HG03196 (cell line): ENCODE measurements at regions not wholly inside any gene's neighbourhood (a gene's known extent, or its start where the extent isn't known, plus 50 kb on each side); places are given as distances from the start of the nearest gene placed in this dataset.
"Not testable (repeated sequence)": the region's sequence is repeated elsewhere in the genome, so short reads cannot be mapped to it uniquely, and the experiment has no call there.

Experiments
- ATAC-seq: cut with Tn5 transposase; IDR thresholded peaks from one replicate; pipeline ENCODE4 v1.9.1; 2021; ENCODE audit not compliant: unreplicated experiment

DNA sequence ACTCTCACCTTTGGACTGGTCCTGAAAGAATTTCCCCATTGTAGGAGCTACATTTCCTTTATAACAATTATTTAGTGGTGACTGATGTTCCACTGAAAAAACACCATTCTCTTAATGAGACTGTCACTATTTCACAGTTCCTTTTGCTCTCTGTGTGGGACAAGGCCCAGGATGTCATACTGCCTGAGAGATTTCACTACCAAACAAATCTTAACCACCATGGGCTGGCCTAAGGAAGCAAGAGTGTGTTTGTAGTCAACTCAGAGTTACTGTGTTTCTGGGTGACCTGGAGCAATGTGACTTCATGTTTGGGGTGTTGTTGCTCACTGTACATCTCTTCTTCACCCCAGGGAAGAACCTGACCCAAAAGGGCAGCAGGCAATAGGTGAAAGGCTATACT, 50.1 kb upstream of the ZNF608 start:
- ATAC-seq = no peak

DNA sequence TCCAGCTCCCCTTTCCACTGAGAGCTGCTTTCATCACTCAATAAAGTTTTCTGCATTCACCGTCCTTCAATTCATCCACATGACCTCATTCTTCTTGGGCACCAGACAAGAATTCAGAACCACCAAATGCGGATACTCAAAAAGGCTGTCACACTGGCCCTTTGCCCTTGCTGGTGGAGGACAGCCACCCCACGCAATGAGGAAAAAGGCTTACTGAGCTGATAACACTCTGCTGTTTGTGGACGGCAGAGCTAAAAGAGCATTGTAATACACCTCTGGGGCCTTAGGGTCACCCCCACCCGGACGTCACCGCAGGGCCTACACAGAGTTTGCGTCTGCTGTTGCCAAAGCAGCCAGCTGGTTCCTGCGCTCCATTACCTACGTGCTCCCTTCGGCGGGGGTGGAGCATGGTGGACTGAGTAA, 51.2 kb upstream of the ZNF608 start:
- no peak for ATAC-seq

DNA sequence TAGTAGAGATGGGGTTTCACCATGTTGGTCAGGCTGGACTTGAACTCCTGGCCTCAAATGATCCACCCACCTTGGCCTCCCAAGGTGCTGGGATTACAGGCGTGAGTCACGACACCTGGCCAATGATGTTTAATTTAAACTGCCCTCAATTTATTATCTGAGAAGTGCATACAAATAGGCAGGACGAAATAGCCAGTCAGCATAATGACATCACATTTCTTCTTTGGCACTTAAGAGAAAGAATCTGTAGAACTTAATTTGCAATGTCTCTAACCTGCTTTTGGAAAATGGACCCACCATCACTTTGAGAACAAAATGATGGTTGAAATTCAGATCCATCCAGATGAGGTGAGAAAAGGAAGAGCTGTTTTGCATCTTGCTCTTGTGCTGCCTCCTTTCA, 52.5 kb upstream of the ZNF608 start:
- no peak for ATAC-seq

DNA sequence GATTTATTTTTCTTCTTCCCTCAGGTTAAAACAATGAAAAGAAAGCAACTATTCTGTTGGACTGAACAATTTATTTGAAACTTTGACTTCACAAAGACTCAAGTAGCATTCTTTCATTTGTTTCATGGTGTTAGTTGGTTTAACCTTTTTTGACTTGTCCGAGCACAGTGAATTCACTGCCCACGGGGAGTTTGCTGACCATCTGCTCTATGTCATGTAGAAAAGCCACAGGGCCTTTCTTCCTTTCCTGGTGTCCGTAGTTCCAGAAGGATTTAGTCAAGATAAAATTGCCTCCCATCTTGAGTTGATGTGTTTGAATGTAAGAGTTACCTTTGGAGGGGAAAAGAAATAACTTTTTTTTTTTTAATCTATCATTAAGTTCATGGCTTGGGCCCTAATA, 55.1 kb upstream of the ZNF608 start:
- ATAC-seq = no peak

DNA sequence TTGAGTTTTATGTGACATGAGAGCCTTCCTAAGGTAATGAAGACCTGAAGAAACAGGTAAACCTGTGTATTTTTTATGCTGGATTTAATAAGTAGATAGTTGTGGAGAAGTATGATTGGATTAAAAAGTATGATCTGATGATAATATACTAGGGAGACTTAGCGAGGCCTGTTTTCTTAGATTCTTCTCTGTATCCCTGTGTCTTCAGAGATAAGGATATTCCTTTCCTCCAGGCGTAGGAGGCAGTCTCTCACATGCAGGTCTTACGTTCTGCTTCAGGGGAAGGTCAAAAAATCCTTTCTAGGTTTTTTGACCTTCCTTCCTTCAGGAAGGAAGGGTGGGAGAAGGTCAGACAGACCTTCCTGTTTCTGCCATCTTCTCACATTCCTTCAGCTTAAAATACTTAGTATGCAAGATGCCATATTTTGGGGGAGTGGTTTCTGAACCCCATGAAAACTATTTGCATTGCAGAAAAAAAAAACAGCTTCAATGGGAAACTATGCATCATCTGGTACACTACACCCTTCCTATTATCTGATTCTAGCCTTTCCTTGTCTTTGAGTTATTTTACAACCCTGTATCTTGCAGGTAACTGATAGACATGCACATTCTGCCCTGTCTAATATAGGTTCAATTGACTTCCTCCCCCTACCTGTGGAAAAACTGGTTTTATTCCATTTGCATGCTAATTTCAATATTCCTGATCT, 57.3 kb upstream of the ZNF608 start:
- no peak for ATAC-seq

DNA sequence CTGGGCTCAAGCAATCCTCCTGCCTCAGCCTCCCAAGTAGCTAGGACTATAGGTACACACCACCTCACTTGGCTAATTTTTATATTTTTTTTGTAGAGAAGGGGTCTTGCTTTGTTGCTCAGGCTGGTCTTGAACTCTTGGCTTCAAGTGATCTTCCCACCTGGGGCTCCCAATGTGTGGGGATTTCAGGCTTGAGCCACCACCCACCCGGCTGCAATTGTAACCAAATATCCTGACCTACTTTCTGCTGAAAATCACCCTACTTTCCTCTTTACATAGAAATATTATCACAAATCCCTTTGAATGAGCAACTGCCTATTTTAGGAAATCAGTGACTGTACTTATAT, 59.6 kb upstream of the ZNF608 start:
- no peak for ATAC-seq

DNA sequence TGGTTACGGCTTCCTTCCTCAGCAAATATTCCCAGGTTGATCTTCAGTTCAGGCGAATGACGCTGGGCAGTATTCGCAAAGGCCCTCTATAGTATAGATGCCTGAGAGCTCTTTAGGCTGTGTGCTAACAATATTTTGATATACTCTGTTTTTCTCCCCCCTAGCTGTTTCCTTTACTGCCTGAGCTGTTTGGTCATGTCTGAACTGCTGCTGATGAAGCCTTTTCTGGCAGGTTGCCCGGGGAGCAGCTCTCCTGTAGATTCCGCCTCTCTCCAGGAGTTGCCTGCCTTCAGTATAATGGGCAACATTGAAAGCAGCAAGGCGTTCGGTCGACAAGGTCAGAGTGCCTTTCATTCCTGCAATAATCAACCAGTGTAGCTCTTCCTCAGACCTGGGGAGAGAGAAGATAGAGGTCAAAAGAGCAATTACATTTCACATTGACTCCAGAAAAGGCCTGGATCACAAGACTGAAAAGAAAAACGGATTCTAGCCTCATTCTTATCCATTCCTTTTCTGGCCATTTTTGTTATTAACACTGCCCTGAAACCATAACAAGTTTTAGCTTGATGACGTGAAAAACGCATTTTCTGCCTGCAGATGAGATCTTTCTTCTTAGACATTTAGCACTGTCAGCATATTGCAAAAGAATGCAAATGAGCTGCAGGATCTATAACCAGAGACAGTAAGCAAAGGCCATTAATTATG, 60.1 kb upstream of the ZNF608 start:
- no peak for ATAC-seq

DNA sequence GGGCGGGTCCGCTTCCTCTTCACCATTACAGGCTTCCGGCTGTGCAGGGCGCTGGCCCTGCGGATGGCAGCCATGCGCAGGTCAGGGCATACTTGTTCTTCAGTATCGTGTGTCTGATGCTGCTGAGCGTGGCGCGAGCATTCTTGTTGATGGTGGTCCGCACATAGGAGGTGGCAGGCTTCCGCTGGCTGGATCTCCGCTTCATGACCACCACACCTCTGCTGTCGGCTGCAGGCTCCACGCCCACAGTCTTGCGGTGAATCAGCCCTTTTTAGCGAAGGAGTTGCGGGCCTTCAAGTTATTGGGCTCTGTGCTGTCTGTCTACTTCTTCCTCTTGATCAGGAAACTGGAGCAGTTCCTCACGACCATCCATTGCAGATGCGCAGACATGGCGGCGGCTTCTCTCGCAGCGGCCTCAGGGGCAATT, 62.4 kb upstream of the ZNF608 start:
- ATAC-seq = no peak

DNA sequence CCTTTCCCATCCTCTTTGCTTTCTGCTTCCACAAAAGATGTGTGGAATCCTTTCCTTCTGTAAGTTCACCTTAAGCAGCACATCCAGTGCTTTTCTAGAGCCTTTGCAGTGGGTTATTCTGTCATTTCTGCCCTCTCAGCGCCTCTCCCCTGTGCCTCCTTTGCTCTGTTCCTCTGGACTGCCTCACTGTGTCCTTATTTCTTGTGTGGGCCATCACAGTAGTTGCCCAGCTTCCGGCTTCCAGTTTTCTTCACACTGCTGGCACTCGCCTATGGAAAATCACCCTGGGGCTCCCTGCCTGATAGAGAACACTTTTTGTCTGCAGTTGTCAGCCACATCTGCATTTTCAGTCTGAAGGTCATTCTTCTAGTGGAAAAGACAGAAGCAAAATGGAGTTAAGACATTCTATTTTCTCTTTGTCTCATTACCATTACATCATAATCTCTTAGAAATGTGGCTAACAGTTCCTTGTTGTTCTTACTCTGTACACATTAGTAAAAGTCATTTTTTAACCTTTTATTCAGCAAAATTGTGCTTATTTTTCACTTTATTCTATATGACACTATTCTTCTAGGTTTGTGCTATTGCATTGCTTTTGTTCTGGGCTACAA, 64.1 kb upstream of the ZNF608 start:
- ATAC-seq = no peak

DNA sequence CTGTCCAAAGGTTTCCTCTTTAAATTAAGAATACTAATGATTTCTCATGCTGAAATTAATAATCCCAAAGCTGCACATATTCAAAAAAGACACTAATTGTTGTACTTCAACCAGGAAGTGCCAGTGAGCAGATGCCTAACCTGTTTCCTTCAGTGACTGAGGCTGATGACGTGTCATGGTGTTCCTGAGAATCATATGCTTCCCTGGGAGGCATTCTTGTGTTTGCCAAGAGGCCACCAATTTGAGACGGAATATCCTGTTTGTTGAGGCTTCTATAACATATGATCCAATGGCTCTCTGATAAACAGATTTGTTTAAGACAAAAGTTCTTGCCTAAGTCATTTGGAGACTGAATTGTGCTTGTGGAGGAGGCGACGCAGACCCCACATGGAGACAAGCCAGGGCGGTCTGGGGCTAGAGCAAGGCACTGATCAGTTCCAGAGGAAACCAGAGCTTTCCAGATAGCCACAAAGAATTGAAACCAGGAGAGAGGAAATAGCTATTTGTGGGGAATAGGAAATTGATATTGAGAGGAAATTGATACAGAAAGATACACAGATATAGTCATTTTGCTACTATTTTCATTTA, 66.4 kb upstream of the ZNF608 start:
- no peak for ATAC-seq

DNA sequence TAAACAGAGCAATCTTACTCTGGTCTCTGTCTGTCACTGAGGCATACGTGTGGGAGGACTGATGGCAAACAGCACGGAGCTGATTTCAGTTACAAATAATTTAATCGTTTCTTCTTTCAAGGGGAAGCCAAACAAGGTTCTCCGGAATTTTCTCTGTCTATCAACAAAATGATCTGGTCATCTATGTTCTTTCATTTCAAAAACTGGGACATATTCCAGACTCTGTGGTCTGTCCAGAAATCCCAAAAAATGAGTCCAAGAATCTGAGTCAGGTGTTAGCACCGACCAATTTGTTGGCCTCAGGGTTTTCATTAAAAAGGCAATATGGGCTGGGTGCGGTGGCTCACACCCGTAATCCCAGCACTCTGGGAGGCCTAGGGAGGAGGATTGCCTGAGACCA, 69.9 kb upstream of the ZNF608 start:
- ATAC-seq = no peak

DNA sequence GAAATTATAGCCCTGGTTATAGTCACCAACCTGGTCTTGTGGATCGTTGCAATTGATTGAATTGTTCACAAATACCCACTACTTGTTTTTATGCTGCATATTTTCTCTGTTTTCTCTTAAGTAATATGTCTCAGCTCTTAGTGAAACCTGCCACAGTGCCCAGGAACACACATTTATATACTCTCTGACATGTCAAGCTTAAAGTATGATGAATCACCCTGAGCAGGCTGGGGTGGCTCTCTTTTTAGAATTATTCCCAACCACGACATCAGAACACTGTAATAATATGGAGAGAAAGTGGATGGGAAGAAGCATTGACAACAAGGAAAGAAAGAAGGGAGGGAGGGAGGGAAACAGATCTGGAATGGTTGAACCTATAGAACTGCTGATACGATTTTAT, 72.8 kb upstream of the ZNF608 start:
- no peak for ATAC-seq

DNA sequence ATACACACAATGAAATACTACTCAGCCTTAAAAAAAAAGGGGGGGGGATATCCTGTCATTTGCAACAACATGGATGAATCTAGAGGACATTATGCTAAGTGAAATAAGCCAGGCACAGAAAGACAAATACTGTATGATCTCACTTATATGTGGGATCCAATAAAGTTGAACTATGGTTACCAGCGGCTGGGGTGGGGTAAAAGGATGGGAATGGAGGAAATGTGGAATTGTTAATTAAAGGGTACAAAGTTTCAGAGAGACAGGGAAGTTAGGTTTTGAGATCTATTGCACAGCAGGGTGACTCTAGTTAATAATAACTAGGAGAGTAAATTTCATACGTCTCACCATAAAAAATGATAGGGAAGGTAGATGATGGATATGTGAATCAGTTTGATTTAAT, 76.2 kb upstream of the ZNF608 start:
- ATAC-seq = no peak

DNA sequence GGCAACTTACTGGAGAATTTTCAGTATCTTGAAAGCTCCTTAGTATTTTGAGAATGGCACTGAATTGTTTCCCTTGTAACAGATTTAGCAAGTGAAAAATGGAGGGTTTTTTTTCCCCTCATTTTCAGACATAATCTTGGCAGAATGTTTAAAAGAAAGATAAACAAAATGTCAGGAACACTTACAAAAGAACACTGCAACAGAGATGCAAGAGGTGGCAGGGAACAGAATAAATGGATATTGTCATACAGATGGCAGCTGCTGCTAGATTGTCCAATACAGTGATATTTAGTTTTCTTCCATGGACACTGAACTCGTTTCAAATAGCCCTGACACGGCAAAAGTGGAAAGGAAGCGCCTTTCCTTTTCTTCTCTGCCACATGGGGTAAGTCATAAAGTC, 76.9 kb upstream of the ZNF608 start:
- no peak for ATAC-seq

DNA sequence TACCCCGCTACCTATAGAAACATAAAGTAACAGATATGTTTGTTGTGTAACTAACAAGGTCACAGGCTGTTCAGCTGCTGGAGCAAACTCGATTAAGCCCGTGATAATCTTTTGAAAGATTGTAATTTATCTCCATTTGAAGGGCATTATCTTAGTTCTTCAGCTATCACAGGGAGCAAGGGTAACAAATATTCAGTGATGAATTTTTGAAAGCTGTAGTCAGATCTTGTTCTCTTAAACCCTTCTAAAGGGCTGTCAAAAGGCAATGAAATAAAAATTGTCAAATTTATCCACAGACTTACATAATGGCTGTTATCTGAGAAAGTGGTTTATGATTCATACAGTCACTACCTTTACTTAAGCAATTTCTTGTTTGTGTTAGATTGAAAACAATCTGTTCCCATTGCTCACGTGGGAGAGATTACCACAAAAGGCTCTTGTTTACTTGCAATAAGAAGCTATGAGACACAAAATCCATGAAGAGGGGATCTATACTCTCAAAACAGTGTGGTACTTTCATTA, 78.3 kb upstream of the ZNF608 start:
- no peak for ATAC-seq

DNA sequence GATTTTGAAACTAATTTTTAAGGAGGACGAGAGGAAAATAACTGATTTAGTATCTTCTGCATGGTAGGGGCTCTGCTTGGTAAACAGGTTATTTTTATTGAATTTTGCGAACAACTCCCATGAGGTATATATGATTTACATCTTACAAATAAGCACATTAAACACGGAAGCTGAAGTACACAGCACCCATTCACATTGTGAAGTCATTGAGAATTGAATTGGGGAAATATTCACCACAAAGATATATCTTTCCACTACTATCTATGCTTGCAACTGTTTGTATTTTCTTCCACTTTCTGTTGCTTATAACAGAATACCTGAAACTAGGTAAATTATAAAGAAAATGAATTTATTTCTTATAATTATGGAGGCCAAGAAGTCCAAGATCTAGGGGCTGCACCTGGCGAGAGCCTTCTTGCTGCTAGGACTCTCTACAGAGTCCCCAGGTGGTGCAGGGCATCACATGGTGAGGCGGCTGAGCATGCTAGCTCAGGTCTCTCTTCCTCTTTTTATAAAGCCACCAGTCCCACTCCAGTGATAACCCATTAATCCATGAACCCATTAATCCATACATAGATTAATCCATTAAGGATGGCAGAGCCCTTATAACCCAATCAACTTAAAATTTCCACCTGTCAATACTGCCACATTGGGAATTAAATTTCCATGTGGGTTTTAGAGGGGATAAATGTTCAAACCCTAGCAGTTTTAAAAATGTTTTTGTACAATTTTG, 79.0 kb upstream of the ZNF608 start:
- no peak for ATAC-seq

DNA sequence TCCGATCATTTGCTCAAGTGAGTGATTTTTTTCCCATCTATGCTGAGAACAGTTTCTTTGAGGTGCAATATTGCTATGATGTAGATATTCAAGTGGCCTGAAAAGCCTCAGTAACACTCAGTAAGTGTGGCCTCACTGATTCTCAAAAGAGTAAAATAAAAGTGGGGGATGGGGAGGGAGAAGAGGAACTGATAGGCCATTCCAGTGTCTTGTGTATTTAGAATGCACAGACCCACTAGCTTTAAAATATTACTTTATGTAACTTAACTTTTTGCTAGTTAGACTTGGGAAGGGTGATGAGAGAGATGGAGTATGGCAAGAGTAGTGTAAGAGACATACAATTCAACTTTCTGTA, 79.5 kb upstream of the ZNF608 start:
- no peak for ATAC-seq

DNA sequence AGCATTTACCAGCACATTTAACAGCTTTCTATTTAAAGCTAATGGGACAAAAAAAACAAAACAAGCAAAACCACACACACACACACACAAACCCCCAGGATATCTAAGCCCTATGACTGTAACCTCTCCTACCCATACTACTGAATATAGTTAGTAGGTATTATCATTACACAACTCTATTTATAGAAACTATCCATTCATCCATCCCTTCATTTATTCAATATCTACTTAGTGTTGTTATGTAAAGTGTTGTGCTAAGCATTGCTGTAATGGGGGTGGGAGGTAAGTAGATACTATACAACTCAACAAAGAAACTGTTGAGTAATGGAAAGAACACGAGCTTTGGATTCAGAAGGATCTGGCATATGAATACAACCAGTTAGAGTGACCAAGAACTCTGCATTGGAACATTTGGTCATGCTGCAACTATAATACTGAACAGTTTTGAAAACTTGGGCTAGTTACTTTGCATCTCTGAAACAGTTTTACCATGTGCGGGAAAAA, 82.3 kb upstream of the ZNF608 start:
- no peak for ATAC-seq

DNA sequence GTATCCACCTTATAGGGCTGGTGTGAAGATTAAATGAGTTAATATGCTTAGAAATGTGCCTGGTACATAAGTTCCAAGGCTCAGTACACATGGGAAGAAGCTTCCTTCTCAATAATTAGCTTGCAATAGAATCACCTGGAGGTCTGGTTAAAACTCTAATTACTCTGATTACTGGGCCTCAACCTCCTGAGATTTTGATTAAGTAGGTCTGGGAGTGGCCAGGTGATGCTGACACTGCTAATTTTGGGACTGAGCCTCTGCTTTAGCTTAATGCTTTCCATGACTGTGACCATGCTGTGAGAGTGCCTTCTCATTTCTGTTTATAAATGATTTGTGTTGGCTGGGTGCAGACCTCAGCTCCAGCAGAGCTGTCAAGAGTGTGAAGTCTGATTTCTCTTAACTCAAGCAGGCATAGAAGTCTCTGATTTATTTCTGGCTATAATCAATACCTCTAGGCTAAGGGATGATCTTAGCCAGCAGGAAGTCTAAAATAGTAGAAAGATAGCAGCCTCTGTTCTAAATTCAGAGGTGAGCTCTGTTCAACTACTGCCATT, 85.3 kb upstream of the ZNF608 start:
- ATAC-seq = no peak

DNA sequence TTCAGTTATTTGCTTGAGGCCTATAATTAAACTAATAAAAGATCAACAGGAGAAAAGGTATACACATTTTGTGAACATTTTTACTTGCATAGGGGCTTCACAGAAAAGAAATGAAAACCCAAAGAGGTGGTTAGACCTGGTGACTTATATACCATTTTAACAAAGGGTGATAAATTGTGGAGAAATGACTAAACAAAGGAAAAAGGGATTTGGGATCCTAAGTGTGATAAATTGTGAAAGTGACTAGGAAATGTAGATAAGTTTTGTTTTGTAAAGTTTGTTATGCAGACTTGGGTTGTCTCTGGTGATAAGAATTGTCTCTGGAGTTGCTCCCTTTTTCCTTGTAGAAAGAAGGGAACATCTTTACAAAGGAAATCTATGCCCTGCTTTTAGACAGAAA, 86.1 kb upstream of the ZNF608 start:
- no peak for ATAC-seq

DNA sequence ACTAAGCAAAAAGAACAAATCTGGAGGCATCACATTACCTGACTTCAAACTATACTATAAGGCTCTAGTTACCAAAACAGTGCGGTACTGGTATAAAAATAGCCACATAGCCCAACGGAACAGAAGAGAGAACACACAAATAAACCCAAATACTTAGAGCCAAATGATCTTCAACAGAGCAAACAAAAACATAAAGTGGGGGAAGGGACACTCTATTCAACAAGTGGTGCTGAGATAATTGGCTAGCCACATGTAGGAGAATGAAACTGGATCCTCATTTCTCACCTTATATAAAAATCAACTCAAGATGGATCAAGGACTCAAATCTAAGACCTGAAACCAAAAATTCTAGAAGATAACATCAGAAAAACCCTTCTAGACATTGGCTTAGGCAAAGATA, 89.9 kb upstream of the ZNF608 start:
- ATAC-seq = not testable (repeated sequence)
